Fibroblast of skin of abdomen (primary cell): ENCODE measurements at regions not wholly inside any gene's neighbourhood (a gene's known extent, or its start where the extent isn't known, plus 50 kb on each side); places are given as distances from the start of the nearest gene placed in this dataset.
"Not testable (repeated sequence)": the region's sequence is repeated elsewhere in the genome, so short reads cannot be mapped to it uniquely, and the experiment has no call there.

Source experiments
- DNase-seq: peaks from one replicate; pipeline ENCODE4 v3.0.0-alpha.2; 2013

- peak; percentile 89 for DNase-seq
These were observed 227.7 kb upstream of the TMEM260 start for GRCh38 chr14:56351861-56352260.

- DNase-seq: no peak
These were observed 226.6 kb upstream of the TMEM260 start for GRCh38 chr14:56352999-56353398.

GRCh38 chr14:56357428-56357827 is 222.2 kb upstream of the TMEM260 start:
- DNase-seq: no peak

- no peak for DNase-seq
These were observed 221.3 kb upstream of the TMEM260 start for GRCh38 chr14:56358275-56358674.

GRCh38 chr14:56358851-56359614 is 220.6 kb upstream of the TMEM260 start:
- no peak for DNase-seq

GRCh38 chr14:56365663-56366062 is 213.9 kb upstream of the TMEM260 start:
- DNase-seq: not testable (repeated sequence)

- DNase-seq: no peak
These were observed 212.2 kb upstream of the TMEM260 start for GRCh38 chr14:56367416-56367815.

GRCh38 chr14:56371737-56372136 is 207.9 kb upstream of the TMEM260 start:
- no peak for DNase-seq

- DNase-seq: no peak
These were observed 205.2 kb upstream of the TMEM260 start for GRCh38 chr14:56374421-56374820.

GRCh38 chr14:56378046-56378445 is 201.6 kb upstream of the TMEM260 start:
- DNase-seq: no peak

GRCh38 chr14:56378475-56378877 is 201.1 kb upstream of the TMEM260 start:
- DNase-seq: peak; percentile 54

GRCh38 chr14:56379956-56380355 is 199.6 kb upstream of the TMEM260 start:
- DNase-seq: peak; percentile 63

GRCh38 chr14:56386024-56386423 is 193.6 kb upstream of the TMEM260 start:
- DNase-seq: no peak

GRCh38 chr14:56390859-56391258 is 188.7 kb upstream of the TMEM260 start:
- DNase-seq: no peak

- no peak for DNase-seq
These were observed 184.6 kb upstream of the TMEM260 start for GRCh38 chr14:56394826-56395530.

- DNase-seq: no peak
These were observed 179.3 kb upstream of the TMEM260 start for GRCh38 chr14:56400109-56400825.

GRCh38 chr14:56412468-56413434 is 166.8 kb upstream of the TMEM260 start:
- no peak for DNase-seq

- DNase-seq: no peak
These were observed 165.9 kb upstream of the TMEM260 start for GRCh38 chr14:56413721-56414120.

- DNase-seq: no peak
These were observed 165.4 kb upstream of the TMEM260 start for GRCh38 chr14:56414236-56414635.

- no peak for DNase-seq
These were observed 163.4 kb upstream of the TMEM260 start for GRCh38 chr14:56416213-56416612.

GRCh38 chr14:56417173-56417572 is 162.4 kb upstream of the TMEM260 start:
- DNase-seq: no peak

GRCh38 chr14:56419750-56420149 is 159.8 kb upstream of the TMEM260 start:
- no peak for DNase-seq
